Osteoblast (primary cell): ENCODE measurements at regions not wholly inside any gene's neighbourhood (a gene's known extent, or its start where the extent isn't known, plus 50 kb on each side); places are given as distances from the start of the nearest gene placed in this dataset.

Source experiments
- DNase-seq: peaks from one replicate; pipeline ENCODE4 v3.0.0; 2011; ENCODE audit warnings: low spot score, mixed read lengths; ENCODE audit not compliant: insufficient read length; ENCODE audit errors: missing footprints
- H2AFZ ChIP-seq: 2 replicates; pipeline ENCODE4 v1.6.0; 2011; ENCODE audit warnings: mild to moderate bottlenecking, low read length
- H3K27ac ChIP-seq: 2 replicates; pipeline ENCODE4 v1.5.1; 2011; ENCODE audit warnings: mild to moderate bottlenecking, low read depth, low read length, moderate library complexity
- H3K27me3 ChIP-seq: 2 replicates; pipeline ENCODE4 v1.6.0; 2012; ENCODE audit warnings: mild to moderate bottlenecking, control low read depth, inconsistent platforms, low read length, moderate library complexity; ENCODE audit not compliant: insufficient read depth
- H3K36me3 ChIP-seq: 2 replicates; pipeline ENCODE4 v1.5.1; 2011; ENCODE audit warnings: mild to moderate bottlenecking, low read length, control low read depth, moderate library complexity; ENCODE audit not compliant: insufficient read depth
- H3K4me1 ChIP-seq: 2 replicates; pipeline ENCODE4 v1.5.1; 2011; ENCODE audit warnings: mild to moderate bottlenecking, low read length, control low read depth, moderate library complexity; ENCODE audit not compliant: insufficient read depth
- H3K4me2 ChIP-seq: 2 replicates; pipeline ENCODE4 v1.6.0; 2011; ENCODE audit warnings: mild to moderate bottlenecking, low read length; ENCODE audit not compliant: insufficient read depth
- H3K4me3 ChIP-seq: fragments of 200-600 bp; sonication (generic); 3 replicates; pipeline ENCODE4 v1.5.1; 2012; ENCODE audit warnings: mild to moderate bottlenecking, low read length, inconsistent platforms; ENCODE audit not compliant: insufficient read depth
- H3K79me2 ChIP-seq: 2 replicates; pipeline ENCODE4 v1.6.0; 2012; ENCODE audit warnings: mild to moderate bottlenecking, low read length, control low read depth, inconsistent platforms; ENCODE audit not compliant: insufficient read depth
- H3K9me3 ChIP-seq: 2 replicates; pipeline ENCODE4 v1.5.1; 2011; ENCODE audit warnings: low read depth, low read length, control low read depth
- H4K20me1 ChIP-seq: 2 replicates; pipeline ENCODE4 v1.6.0; 2012; ENCODE audit warnings: mild to moderate bottlenecking, low read length, control low read depth; ENCODE audit not compliant: insufficient read depth
- TF ChIP-seq, protein P1 (sequence below): IDR thresholded peaks from 2 replicates; pipeline ENCODE4 v1.5.1; 2011; ENCODE audit warnings: mild to moderate bottlenecking, low read depth, low read length, moderate library complexity; ENCODE audit errors: extremely low read depth

DNA sequence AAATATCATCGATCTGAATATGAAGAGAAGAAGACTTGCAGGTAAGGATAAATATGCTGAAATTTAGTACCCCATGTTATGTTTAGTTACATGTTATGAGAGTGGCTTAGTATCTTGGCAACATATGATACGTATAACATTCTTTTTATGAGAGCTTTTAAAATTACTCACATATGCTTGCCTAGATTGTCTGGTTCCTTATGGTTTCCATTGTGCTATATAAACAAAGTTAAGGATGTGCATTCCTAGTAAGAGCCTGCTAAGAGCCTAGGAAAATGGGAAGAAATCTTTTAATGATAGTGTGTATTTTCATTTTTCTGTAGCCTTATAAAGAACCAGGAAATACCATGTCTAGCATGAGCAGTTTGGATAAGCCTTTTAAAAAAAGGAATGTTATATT is 112.0 kb upstream of the KCNN2 start:
- H3K27ac ChIP-seq = no peak overlapping the region
- no peak for DNase-seq

DNA sequence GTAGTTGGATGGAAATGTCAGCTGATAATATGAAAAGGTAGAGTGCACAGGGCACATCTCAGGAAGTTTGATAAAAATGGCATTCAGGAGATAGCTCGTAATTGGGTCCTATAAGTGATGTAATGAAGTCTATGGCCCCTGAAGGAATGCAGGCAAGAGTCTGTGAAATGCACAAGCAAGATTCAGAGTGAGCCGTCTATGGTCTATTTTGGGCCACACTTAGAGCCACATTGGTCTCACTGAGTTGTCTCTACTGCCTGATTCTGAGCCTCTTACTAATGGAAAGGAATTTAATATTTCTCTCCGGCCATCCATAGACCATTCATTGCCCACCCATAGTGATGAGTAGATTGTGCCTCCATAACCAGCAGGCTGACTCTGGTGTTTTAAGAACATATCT is 111.3 kb upstream of the KCNN2 start:
- no peak overlapping the region for H3K4me3 ChIP-seq
- no peaks in the 10 kb centered on the region for H4K20me1 ChIP-seq
- TF ChIP-seq, protein P1, sequence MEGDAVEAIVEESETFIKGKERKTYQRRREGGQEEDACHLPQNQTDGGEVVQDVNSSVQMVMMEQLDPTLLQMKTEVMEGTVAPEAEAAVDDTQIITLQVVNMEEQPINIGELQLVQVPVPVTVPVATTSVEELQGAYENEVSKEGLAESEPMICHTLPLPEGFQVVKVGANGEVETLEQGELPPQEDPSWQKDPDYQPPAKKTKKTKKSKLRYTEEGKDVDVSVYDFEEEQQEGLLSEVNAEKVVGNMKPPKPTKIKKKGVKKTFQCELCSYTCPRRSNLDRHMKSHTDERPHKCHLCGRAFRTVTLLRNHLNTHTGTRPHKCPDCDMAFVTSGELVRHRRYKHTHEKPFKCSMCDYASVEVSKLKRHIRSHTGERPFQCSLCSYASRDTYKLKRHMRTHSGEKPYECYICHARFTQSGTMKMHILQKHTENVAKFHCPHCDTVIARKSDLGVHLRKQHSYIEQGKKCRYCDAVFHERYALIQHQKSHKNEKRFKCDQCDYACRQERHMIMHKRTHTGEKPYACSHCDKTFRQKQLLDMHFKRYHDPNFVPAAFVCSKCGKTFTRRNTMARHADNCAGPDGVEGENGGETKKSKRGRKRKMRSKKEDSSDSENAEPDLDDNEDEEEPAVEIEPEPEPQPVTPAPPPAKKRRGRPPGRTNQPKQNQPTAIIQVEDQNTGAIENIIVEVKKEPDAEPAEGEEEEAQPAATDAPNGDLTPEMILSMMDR = no peak
- no peak overlapping the region for H3K4me2 ChIP-seq
- H3K27ac ChIP-seq = no peak overlapping the region
- no peaks in the 10 kb centered on the region for H3K79me2 ChIP-seq
- H3K36me3 ChIP-seq = no peaks in the 10 kb centered on the region
- H3K9me3 ChIP-seq = no peaks in the 10 kb centered on the region
- no peak overlapping the region for H2AFZ ChIP-seq
- DNase-seq = no peak
- H3K27me3 ChIP-seq = no peaks in the 10 kb centered on the region
- H3K4me1 ChIP-seq = no peaks in the 10 kb centered on the region

More for the DNA sequence above, 112.0 kb upstream of the KCNN2 start:
- H3K4me1 ChIP-seq = no peaks in the 10 kb centered on the region
- H3K36me3 ChIP-seq = no peaks in the 10 kb centered on the region
- H2AFZ ChIP-seq = no peak overlapping the region
- H3K4me3 ChIP-seq = no peak overlapping the region
- TF ChIP-seq, protein P1 = no peak
- H3K9me3 ChIP-seq = no peaks in the 10 kb centered on the region
- H3K79me2 ChIP-seq = no peaks in the 10 kb centered on the region
- no peak overlapping the region for H3K4me2 ChIP-seq
- H4K20me1 ChIP-seq = no peaks in the 10 kb centered on the region
- H3K27me3 ChIP-seq = no peaks in the 10 kb centered on the region

DNA sequence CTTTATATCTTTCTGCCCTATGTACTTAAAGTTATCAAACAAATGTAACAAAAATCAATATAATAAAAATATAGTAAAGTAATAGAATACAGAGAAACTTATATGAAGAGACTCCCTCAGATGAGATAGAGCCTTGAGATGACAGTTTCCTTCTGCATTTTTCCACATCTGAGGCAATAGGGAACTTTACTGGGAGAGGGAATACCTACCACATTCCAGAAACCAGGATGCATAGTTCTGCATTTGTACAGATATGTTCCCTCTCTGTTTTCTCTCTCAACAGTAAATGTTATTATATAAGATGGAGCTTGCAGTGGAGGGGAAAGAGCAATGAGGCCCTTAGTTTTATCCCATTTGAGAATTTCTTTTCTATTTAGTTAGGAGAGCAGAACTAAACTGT is 109.6 kb upstream of the KCNN2 start:
- TF ChIP-seq, protein P1 = no peak
- no peak overlapping the region for H3K4me2 ChIP-seq
- no peaks in the 10 kb centered on the region for H3K27me3 ChIP-seq
- DNase-seq = no peak
- H3K27ac ChIP-seq = no peak overlapping the region
- H2AFZ ChIP-seq = no peak overlapping the region
- no peak overlapping the region for H3K4me3 ChIP-seq
- no peaks in the 10 kb centered on the region for H3K9me3 ChIP-seq
- no peaks in the 10 kb centered on the region for H3K4me1 ChIP-seq
- no peaks in the 10 kb centered on the region for H4K20me1 ChIP-seq
- no peaks in the 10 kb centered on the region for H3K36me3 ChIP-seq
- H3K79me2 ChIP-seq = no peaks in the 10 kb centered on the region

DNA sequence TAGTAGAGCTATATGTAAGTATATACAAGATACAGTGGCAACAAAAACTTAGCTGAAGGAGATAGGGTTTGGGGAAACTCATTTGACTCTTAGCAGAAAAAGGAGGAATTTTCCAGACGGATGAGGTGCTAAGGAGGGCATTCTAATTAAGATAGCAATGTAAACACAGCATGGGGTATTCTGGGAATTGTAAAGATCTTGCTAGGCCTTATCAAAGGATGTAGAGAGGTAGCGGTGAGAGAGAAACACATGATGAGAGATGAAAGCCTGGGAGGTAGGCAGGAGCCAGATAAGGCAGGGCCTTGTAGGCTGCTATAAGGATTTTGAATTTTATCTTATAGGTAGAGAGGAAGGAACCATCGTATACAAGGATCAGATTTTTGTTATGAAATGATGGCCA is 106.6 kb upstream of the KCNN2 start:
- Histone ChIP-seq H3K27ac (no peak overlapping the region), H3K9me3 (no peaks in the 10 kb centered on the region), H4K20me1 (no peaks in the 10 kb centered on the region), H3K4me1 (no peaks in the 10 kb centered on the region), H3K4me3 (no peak overlapping the region), H3K36me3 (no peaks in the 10 kb centered on the region), H3K79me2 (no peaks in the 10 kb centered on the region), H2AFZ (no peak overlapping the region), H3K4me2 (no peak overlapping the region), H3K27me3 (no peaks in the 10 kb centered on the region)
- DNase-seq = no peak
- TF ChIP-seq, protein P1 = no peak
